ENCODE measurements at regions not wholly inside any gene's neighbourhood (a gene's known extent, or its start where the extent isn't known, plus 50 kb on each side); places are given as distances from the start of the nearest gene placed in this dataset.

GRCh38 chr17:77392376-77393273, 251.9 kb downstream of the SEC14L1 start:
- Histone ChIP-seq H3K27ac (ENCODE audit: insufficient read depth, low read length) (peak overlapping the region; percentile 98), H3K27me3 (ENCODE audit: control insufficient read depth, insufficient read depth, low read length) (no peaks in the 10 kb centered on the region)

GRCh38 chr17:77393274-77393600, 252.5 kb downstream of the SEC14L1 start:
- H3K4me2 ChIP-seq (ENCODE audit: extremely low read depth, insufficient read depth, low read length), result no peak overlapping the region
- DNase-seq (ENCODE audit: low read depth in 2 of 2), result no peak
- H4K20me1 ChIP-seq (ENCODE audit: control insufficient read depth, extremely low read depth, insufficient read depth, low read length), result no peaks in the 10 kb centered on the region
- no peak overlapping the region for H3K9ac ChIP-seq (ENCODE audit: insufficient read depth, low read length)
- H3K4me1 ChIP-seq (ENCODE audit: control insufficient read depth, extremely low read depth, insufficient read depth, low read length), result peaks cover 48% of the 10 kb centered on the region
- no peaks in the 10 kb centered on the region for H3K27me3 ChIP-seq (ENCODE audit: control insufficient read depth, insufficient read depth, low read length)
- H3K36me3 ChIP-seq (ENCODE audit: control insufficient read depth, insufficient read depth, low read length), result peaks cover 7% of the 10 kb centered on the region
- H3K4me3 ChIP-seq (replicated peaks in 1 of 4; ENCODE audit: control extremely low read depth in 1 of 4, insufficient read depth in 1 of 4, low read depth in 3 of 4, low read length in 4 of 4), result no peak overlapping the region
- TF ChIP-seq CTCF (conservative IDR thresholded peaks at IDR 0.05 in 1 of 2, IDR thresholded peaks at IDR 0.05 in 1 of 2; ENCODE audit: low read depth in 1 of 2, low read length in 2 of 2) (no peak), EZH2 (IDR thresholded peaks at IDR 0.05; ENCODE audit: low read length, missing control alignments) (no peak)
- no peak overlapping the region for H2AFZ ChIP-seq (ENCODE audit: low read length)
- peaks cover 87% of the 10 kb centered on the region for H3K79me2 ChIP-seq (ENCODE audit: control insufficient read depth, insufficient read depth, low read length)
- H3K27ac ChIP-seq (ENCODE audit: insufficient read depth, low read length), result peak overlapping the region; percentile 98
- H3K9me3 ChIP-seq (ENCODE audit: control insufficient read depth, insufficient read depth, low read depth, low read length), result no peaks in the 10 kb centered on the region

More at GRCh38 chr17:77392376-77393273, 251.9 kb downstream of the SEC14L1 start:
- H3K9ac ChIP-seq (ENCODE audit: insufficient read depth, low read length), result peak overlapping the region; percentile 72
- H3K4me2 ChIP-seq (ENCODE audit: extremely low read depth, insufficient read depth, low read length), result peak overlapping the region; percentile 64
- no peak overlapping the region for H2AFZ ChIP-seq (ENCODE audit: low read length)
- peaks cover 7% of the 10 kb centered on the region for H3K36me3 ChIP-seq (ENCODE audit: control insufficient read depth, insufficient read depth, low read length)
- peaks cover 86% of the 10 kb centered on the region for H3K79me2 ChIP-seq (ENCODE audit: control insufficient read depth, insufficient read depth, low read length)
- H3K9me3 ChIP-seq (ENCODE audit: control insufficient read depth, insufficient read depth, low read depth, low read length), result no peaks in the 10 kb centered on the region
- peak in 1 of 2 donors; percentile 75 for DNase-seq (ENCODE audit: low read depth in 2 of 2)
- H3K4me3 ChIP-seq (replicated peaks in 1 of 4; ENCODE audit: control extremely low read depth in 1 of 4, insufficient read depth in 1 of 4, low read depth in 3 of 4, low read length in 4 of 4), result peak overlapping the region in 1 of 4 experiments; percentile 32
- H4K20me1 ChIP-seq (ENCODE audit: control insufficient read depth, extremely low read depth, insufficient read depth, low read length), result no peaks in the 10 kb centered on the region
- peaks cover 49% of the 10 kb centered on the region for H3K4me1 ChIP-seq (ENCODE audit: control insufficient read depth, extremely low read depth, insufficient read depth, low read length)
- TF ChIP-seq EZH2 (IDR thresholded peaks at IDR 0.05; ENCODE audit: low read length, missing control alignments), result no peak

- no peak overlapping the region for H3K4me3 ChIP-seq (replicated peaks in 1 of 4; ENCODE audit: control extremely low read depth in 1 of 4, insufficient read depth in 1 of 4, low read depth in 3 of 4, low read length in 4 of 4)
- peaks cover 88% of the 10 kb centered on the region for H3K79me2 ChIP-seq (ENCODE audit: control insufficient read depth, insufficient read depth, low read length)
- H3K9ac ChIP-seq (ENCODE audit: insufficient read depth, low read length), result no peak overlapping the region
Observed at GRCh38 chr17:77393867-77394539, 253.2 kb downstream of the SEC14L1 start.

More at GRCh38 chr17:77393867-77394539, 253.2 kb downstream of the SEC14L1 start:
- peaks cover 8% of the 10 kb centered on the region for H3K36me3 ChIP-seq (ENCODE audit: control insufficient read depth, insufficient read depth, low read length)
- DNase-seq (ENCODE audit: low read depth in 2 of 2), result no peak
- H3K9me3 ChIP-seq (ENCODE audit: control insufficient read depth, insufficient read depth, low read depth, low read length), result no peaks in the 10 kb centered on the region
- no peak overlapping the region for H3K4me2 ChIP-seq (ENCODE audit: extremely low read depth, insufficient read depth, low read length)
- peak overlapping the region; percentile 98 for H3K27ac ChIP-seq (ENCODE audit: insufficient read depth, low read length)
- H4K20me1 ChIP-seq (ENCODE audit: control insufficient read depth, extremely low read depth, insufficient read depth, low read length), result no peaks in the 10 kb centered on the region
- H3K27me3 ChIP-seq (ENCODE audit: control insufficient read depth, insufficient read depth, low read length), result no peaks in the 10 kb centered on the region
- peaks cover 44% of the 10 kb centered on the region for H3K4me1 ChIP-seq (ENCODE audit: control insufficient read depth, extremely low read depth, insufficient read depth, low read length)
- H2AFZ ChIP-seq (ENCODE audit: low read length), result no peak overlapping the region
- no peak for TF ChIP-seq EZH2 (IDR thresholded peaks at IDR 0.05; ENCODE audit: low read length, missing control alignments)
- TF ChIP-seq CTCF (conservative IDR thresholded peaks at IDR 0.05 in 1 of 2, IDR thresholded peaks at IDR 0.05 in 1 of 2; ENCODE audit: low read depth in 1 of 2, low read length in 2 of 2), result no peak
